CD4-positive, alpha-beta memory T cell (primary cell): ENCODE measurements at regions not wholly inside any gene's neighbourhood (a gene's known extent, or its start where the extent isn't known, plus 50 kb on each side); places are given as distances from the start of the nearest gene placed in this dataset.

Experiments
- CTCF ChIA-PET: fragments of 350-600 bp; sonication (Branson Sonifier 250); formaldehyde crosslinking; loops from one replicate; lab custom pipeline; 2021; ENCODE audit warnings: inconsistent platforms; ENCODE audit not compliant: partially characterized antibody; lab: Charles Lee
- POLR2A ChIA-PET: fragments of 350-600 bp; sonication (Branson Sonifier 250); formaldehyde crosslinking; loops from one replicate; lab custom pipeline; 2021; ENCODE audit not compliant: partially characterized antibody; lab: Charles Lee
- DNase-seq, 5 donors: peaks; one replicate each; pipeline versions ENCODE4 v3.0.0 to v3.0.0-alpha.2; 2020 to 2022; ENCODE audit warnings: mixed read lengths in 1 of 5
- H3K27ac ChIP-seq: one replicate; pipeline ENCODE4 v1.7.0; 2013; ENCODE audit warnings: low read depth, low read length
- H3K27me3 ChIP-seq: 2 replicates; pipeline ENCODE4 v1.7.0; 2013; ENCODE audit warnings: mild to moderate bottlenecking, low read length, moderate library complexity; ENCODE audit not compliant: insufficient read depth
- H3K36me3 ChIP-seq: 2 replicates; pipeline ENCODE4 v1.7.0; 2013; ENCODE audit warnings: mild to moderate bottlenecking, low read length, moderate library complexity; ENCODE audit not compliant: insufficient read depth
- H3K4me1 ChIP-seq: 2 replicates; pipeline ENCODE4 v1.7.0; 2013; ENCODE audit warnings: mild to moderate bottlenecking, low read length, moderate library complexity; ENCODE audit not compliant: insufficient read depth
- H3K4me3 ChIP-seq, 2 donors: one replicate each; pipeline ENCODE4 v1.7.0; 2013; ENCODE audit warnings: low read length in 2 of 2, mild to moderate bottlenecking in 1 of 2
- H3K9me3 ChIP-seq, 2 donors: one replicate each; pipeline ENCODE4 v1.7.0; 2013; ENCODE audit warnings: low read length in 2 of 2, control low read depth in 1 of 2; ENCODE audit not compliant: control insufficient read depth in 1 of 2
- H3K27ac Mint-ChIP-seq, 7 donors: one replicate each; pipeline ENCODE4 v1.8.0; 2020 to 2021; ENCODE audit warnings: mixed read lengths in 7 of 7, mild to moderate bottlenecking in 6 of 7, inconsistent platforms in 3 of 7, moderate library complexity in 3 of 7
- H3K27me3 Mint-ChIP-seq, 2 donors: one replicate each; pipeline ENCODE4 v1.8.0; 2020 to 2021; ENCODE audit warnings: mixed read lengths in 2 of 2
- H3K36me3 Mint-ChIP-seq, 2 donors: one replicate each; pipeline ENCODE4 v1.8.0; 2020 to 2021; ENCODE audit warnings: mixed read lengths in 2 of 2, inconsistent platforms in 1 of 2, mild to moderate bottlenecking in 1 of 2
- H3K4me1 Mint-ChIP-seq, 4 donors: one replicate each; pipeline ENCODE4 v1.8.0; 2020 to 2021; ENCODE audit warnings: mixed read lengths in 4 of 4, mild to moderate bottlenecking in 1 of 4
- H3K4me3 Mint-ChIP-seq, 8 donors: one replicate each; pipeline ENCODE4 v1.8.0; 2020 to 2021; ENCODE audit warnings: mixed read lengths in 8 of 8, mild to moderate bottlenecking in 7 of 8, moderate library complexity in 6 of 8, inconsistent platforms in 3 of 8
- H3K9me3 Mint-ChIP-seq, 8 donors: one replicate each; pipeline ENCODE4 v1.8.0; 2020 to 2021; ENCODE audit warnings: mixed read lengths in 8 of 8, mild to moderate bottlenecking in 5 of 8, inconsistent platforms in 3 of 8, moderate library complexity in 1 of 8
- intact Hi-C: fragments of 100-400 bp; cut with micrococcal nuclease; formaldehyde crosslinking; loops from one replicate; pipeline ENCODE4 v1.15.1; 2023

DNA sequence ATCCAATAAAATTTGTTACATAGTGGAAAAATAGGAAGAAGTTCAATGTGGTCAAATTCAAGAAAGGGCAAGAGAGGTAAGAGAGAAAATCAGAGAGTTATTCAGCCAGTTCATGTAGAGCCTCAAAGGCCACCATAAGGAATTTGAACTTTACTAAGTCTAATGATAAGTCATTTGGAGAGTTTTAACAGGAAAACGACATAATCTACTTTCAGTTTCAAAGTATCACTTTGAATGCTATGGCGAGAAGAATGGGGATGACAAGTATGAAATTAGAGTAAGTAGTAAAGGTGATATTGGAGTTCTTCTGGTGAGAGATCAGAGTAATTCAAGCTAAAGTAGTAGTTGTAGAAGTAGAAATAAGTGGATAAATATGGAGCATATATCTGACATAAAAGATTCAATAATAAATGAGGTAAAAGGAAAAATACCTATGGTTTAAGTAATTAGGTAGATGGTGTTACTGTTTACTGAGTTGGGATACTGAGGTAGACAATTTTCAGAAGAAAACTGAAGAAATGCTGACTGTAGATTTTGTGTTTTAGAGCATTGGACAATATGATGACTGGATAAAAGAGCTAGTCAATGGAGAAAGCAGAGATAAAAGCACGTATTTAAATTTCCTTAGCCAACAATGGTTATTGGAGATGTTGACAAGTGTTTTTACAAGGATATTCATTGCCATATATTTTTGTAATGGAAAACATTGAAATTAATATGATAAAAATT, 331.7 kb upstream of the ADGRL3 start:
- ChIA-PET CTCF (no interaction called here), POLR2A (no interaction called here)
- Mint-ChIP-seq H3K36me3 (no peaks in the 10 kb centered on the region), H3K9me3 (peaks cover 0 to 16% (median 6%) of the 10 kb centered on the region in 8 donors), H3K4me3 (no peak overlapping the region), H3K4me1 (no peaks in the 10 kb centered on the region), H3K27me3 (no peaks in the 10 kb centered on the region), H3K27ac (no peak overlapping the region)
- H3K4me3 ChIP-seq: no peak overlapping the region
- DNase-seq: no peak
- H3K27ac ChIP-seq: no peak overlapping the region
- H3K27me3 ChIP-seq: no peaks in the 10 kb centered on the region
- no peaks in the 10 kb centered on the region for H3K9me3 ChIP-seq
- H3K4me1 ChIP-seq: no peaks in the 10 kb centered on the region
- intact Hi-C loops: no loop called here
- H3K36me3 ChIP-seq: no peaks in the 10 kb centered on the region

DNA sequence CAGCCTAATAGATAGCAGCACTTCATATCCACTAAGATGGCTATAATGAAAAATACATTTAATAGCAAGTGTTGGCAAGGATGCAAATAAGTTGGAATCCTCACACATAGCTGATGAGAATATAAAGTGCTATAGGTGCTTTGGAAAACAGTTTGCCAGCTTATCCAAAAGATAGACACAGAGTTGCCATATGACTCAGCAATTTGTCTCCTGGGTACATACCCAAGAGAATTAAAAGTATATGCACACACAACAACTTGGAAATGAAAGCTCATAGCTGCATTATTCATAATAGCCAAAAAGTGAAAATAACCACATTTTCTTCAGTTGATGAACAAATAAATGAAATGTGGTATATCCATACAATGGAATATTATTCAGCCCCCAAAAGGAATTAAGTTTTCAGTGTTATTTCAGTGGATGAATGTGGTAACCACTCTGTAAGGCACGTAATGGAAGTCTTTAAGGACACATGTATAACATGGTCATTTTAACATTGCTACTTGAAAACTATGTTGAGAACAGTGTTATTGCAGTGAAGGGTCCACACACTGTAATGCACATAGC, 320.9 kb upstream of the ADGRL3 start:
- Histone ChIP-seq H3K27me3 (no peaks in the 10 kb centered on the region), H3K4me3 (no peak overlapping the region), H3K27ac (no peak overlapping the region), H3K36me3 (no peaks in the 10 kb centered on the region), H3K4me1 (no peaks in the 10 kb centered on the region), H3K9me3 (no peaks in the 10 kb centered on the region)
- CTCF ChIA-PET: no interaction called here
- Mint-ChIP-seq H3K27ac (no peak overlapping the region), H3K4me1 (no peaks in the 10 kb centered on the region), H3K36me3 (no peaks in the 10 kb centered on the region), H3K4me3 (no peak overlapping the region), H3K9me3 (peaks cover 0 to 20% (median 11%) of the 10 kb centered on the region in 8 donors), H3K27me3 (no peaks in the 10 kb centered on the region)
- no peak for DNase-seq
- POLR2A ChIA-PET: no interaction called here
- intact Hi-C loops: no loop called here

- DNase-seq: no peak
- no peak overlapping the region for H3K27ac Mint-ChIP-seq
- Histone ChIP-seq H3K27me3 (no peaks in the 10 kb centered on the region), H3K4me1 (no peaks in the 10 kb centered on the region), H3K9me3 (no peaks in the 10 kb centered on the region), H3K27ac (no peak overlapping the region), H3K36me3 (no peaks in the 10 kb centered on the region), H3K4me3 (no peak overlapping the region)
- intact Hi-C loops: no loop called here
- CTCF ChIA-PET: no interaction called here
- no peaks in the 10 kb centered on the region for H3K27me3 Mint-ChIP-seq
- POLR2A ChIA-PET: no interaction called here
- peaks cover 0 to 27% (median 13%) of the 10 kb centered on the region in 8 donors for H3K9me3 Mint-ChIP-seq
- no peaks in the 10 kb centered on the region for H3K4me1 Mint-ChIP-seq
- H3K36me3 Mint-ChIP-seq: no peaks in the 10 kb centered on the region
- H3K4me3 Mint-ChIP-seq: no peak overlapping the region
These were observed 315.5 kb upstream of the ADGRL3 start for GRCh38 chr4:60884587-60884986.

- CTCF ChIA-PET: no interaction called here
- POLR2A ChIA-PET: no interaction called here
- Histone ChIP-seq H3K27me3 (no peaks in the 10 kb centered on the region), H3K36me3 (no peaks in the 10 kb centered on the region), H3K4me3 (no peak overlapping the region), H3K27ac (no peak overlapping the region), H3K4me1 (no peaks in the 10 kb centered on the region), H3K9me3 (no peaks in the 10 kb centered on the region)
- H3K9me3 Mint-ChIP-seq: peaks cover 0 to 27% (median 13%) of the 10 kb centered on the region in 8 donors
- H3K4me1 Mint-ChIP-seq: no peaks in the 10 kb centered on the region
- no peaks in the 10 kb centered on the region for H3K36me3 Mint-ChIP-seq
- H3K27ac Mint-ChIP-seq: no peak overlapping the region
- intact Hi-C loops: no loop called here
- no peak overlapping the region for H3K4me3 Mint-ChIP-seq
- no peak for DNase-seq
- H3K27me3 Mint-ChIP-seq: no peaks in the 10 kb centered on the region
These were observed 315.1 kb upstream of the ADGRL3 start for GRCh38 chr4:60885011-60885410.

- no peaks in the 10 kb centered on the region for H3K27me3 ChIP-seq
- no peaks in the 10 kb centered on the region for H3K36me3 ChIP-seq
- intact Hi-C loops: no loop called here
- no peak overlapping the region for H3K27ac Mint-ChIP-seq
- no peaks in the 10 kb centered on the region for H3K4me1 ChIP-seq
- H3K27ac ChIP-seq: no peak overlapping the region
- H3K4me1 Mint-ChIP-seq: no peaks in the 10 kb centered on the region
- ChIA-PET CTCF (no interaction called here), POLR2A (no interaction called here)
- no peaks in the 10 kb centered on the region for H3K36me3 Mint-ChIP-seq
- no peak overlapping the region for H3K4me3 Mint-ChIP-seq
- no peak for DNase-seq
- H3K9me3 Mint-ChIP-seq: peaks cover 0 to 26% (median 11%) of the 10 kb centered on the region in 8 donors
- H3K9me3 ChIP-seq: no peaks in the 10 kb centered on the region
- no peaks in the 10 kb centered on the region for H3K27me3 Mint-ChIP-seq
- no peak overlapping the region for H3K4me3 ChIP-seq
These were observed 309.4 kb upstream of the ADGRL3 start for GRCh38 chr4:60890743-60891142.

DNA sequence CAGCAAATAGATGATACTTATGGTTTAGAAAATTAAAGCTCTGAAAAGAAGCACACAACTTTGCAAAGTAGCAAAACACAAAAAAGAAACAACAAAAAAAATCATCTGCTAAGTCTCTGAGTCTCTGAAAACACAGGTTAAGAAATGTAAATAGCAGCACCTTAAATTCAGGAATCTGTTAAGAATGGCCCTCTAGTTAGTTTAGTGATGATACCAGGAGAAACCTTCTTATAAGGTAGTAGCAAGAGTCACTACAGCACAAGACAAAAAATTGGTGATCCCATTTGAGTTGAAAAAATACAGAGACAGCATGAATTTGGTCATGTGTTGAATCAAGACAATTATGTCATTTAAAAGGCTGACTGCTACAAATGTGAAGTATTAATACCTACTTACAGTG, 308.2 kb upstream of the ADGRL3 start:
- ChIA-PET POLR2A (no interaction called here), CTCF (no interaction called here)
- intact Hi-C loops: no loop called here
- H3K27ac Mint-ChIP-seq: no peak overlapping the region
- Histone ChIP-seq H3K27ac (no peak overlapping the region), H3K27me3 (no peaks in the 10 kb centered on the region), H3K4me3 (no peak overlapping the region), H3K36me3 (no peaks in the 10 kb centered on the region), H3K4me1 (no peaks in the 10 kb centered on the region), H3K9me3 (no peaks in the 10 kb centered on the region)
- no peaks in the 10 kb centered on the region for H3K36me3 Mint-ChIP-seq
- H3K4me3 Mint-ChIP-seq: no peak overlapping the region
- no peaks in the 10 kb centered on the region for H3K4me1 Mint-ChIP-seq
- no peak for DNase-seq
- H3K27me3 Mint-ChIP-seq: no peaks in the 10 kb centered on the region
- peaks cover 0 to 28% (median 15%) of the 10 kb centered on the region in 8 donors for H3K9me3 Mint-ChIP-seq

DNA sequence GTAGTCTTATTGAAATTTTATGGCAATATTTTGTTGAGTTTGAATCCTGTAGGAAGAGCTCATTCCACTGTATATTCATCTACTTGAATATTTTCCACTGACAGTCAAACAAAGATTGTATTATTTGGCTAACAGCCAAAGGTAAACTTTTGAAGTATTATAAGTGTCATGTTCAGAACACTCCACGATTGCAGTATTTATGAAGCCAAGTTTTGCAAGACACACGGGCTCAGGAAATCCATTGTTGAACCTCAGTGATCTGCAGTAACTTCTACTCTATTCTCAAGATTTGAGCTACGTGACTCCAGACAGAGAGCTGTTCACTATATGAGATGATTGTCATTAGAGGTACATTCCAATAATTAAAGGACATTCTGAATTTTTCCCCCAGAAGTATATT, 302.7 kb upstream of the ADGRL3 start:
- Histone ChIP-seq H3K27me3 (no peaks in the 10 kb centered on the region), H3K9me3 (no peaks in the 10 kb centered on the region), H3K36me3 (no peaks in the 10 kb centered on the region), H3K27ac (no peak overlapping the region), H3K4me1 (no peaks in the 10 kb centered on the region), H3K4me3 (no peak overlapping the region)
- Mint-ChIP-seq H3K27ac (no peak overlapping the region), H3K4me1 (no peaks in the 10 kb centered on the region), H3K36me3 (no peaks in the 10 kb centered on the region), H3K9me3 (peaks cover 0 to 20% (median 12%) of the 10 kb centered on the region in 8 donors), H3K27me3 (no peaks in the 10 kb centered on the region), H3K4me3 (no peak overlapping the region)
- intact Hi-C loops: no loop called here
- ChIA-PET POLR2A (no interaction called here), CTCF (no interaction called here)
- no peak for DNase-seq
